ENCODE measurements at regions not wholly inside any gene's neighbourhood (a gene's known extent, or its start where the extent isn't known, plus 50 kb on each side); places are given as distances from the start of the nearest gene placed in this dataset.

DNA sequence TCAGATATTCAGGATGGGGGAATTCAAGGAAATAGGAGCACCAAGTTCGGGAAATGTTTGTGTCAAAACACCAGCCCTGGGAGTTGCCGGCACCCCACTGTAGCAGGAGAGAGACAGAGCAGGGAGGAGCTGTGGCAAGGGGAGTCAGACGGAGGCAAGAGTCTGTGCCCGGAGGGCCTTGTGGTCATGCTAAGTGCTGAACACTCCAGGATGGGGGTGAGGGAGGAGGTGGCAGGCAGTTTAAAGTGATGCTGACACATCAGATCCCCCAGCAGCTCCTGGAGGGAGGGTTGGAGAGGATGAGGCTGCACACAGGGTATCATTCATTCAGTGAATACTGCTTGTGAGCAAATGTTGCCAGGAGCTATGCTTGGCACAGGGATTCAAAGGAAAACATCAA, 150.3 kb upstream of the ETV3 start:
- H3K4me3 ChIP-seq (ENCODE audit: low read depth, poor library complexity, severe bottlenecking), result no peak overlapping the region
- WGBS, 2 donors, result 57 to 71% methylated on average over 4 of the region's 4 CpGs
- intact Hi-C loops (cut with DNase I; ENCODE audit: low total_unique reads), result no loop called here
- TF ChIP-seq, protein P1, sequence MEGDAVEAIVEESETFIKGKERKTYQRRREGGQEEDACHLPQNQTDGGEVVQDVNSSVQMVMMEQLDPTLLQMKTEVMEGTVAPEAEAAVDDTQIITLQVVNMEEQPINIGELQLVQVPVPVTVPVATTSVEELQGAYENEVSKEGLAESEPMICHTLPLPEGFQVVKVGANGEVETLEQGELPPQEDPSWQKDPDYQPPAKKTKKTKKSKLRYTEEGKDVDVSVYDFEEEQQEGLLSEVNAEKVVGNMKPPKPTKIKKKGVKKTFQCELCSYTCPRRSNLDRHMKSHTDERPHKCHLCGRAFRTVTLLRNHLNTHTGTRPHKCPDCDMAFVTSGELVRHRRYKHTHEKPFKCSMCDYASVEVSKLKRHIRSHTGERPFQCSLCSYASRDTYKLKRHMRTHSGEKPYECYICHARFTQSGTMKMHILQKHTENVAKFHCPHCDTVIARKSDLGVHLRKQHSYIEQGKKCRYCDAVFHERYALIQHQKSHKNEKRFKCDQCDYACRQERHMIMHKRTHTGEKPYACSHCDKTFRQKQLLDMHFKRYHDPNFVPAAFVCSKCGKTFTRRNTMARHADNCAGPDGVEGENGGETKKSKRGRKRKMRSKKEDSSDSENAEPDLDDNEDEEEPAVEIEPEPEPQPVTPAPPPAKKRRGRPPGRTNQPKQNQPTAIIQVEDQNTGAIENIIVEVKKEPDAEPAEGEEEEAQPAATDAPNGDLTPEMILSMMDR (IDR thresholded peaks at IDR 0.05), result no peak
- TF ChIP-seq POLR2A (IDR thresholded peaks at IDR 0.05), result no peak
- DNase-seq (ENCODE audit: low spot score in 2 of 2), result no peak

DNA sequence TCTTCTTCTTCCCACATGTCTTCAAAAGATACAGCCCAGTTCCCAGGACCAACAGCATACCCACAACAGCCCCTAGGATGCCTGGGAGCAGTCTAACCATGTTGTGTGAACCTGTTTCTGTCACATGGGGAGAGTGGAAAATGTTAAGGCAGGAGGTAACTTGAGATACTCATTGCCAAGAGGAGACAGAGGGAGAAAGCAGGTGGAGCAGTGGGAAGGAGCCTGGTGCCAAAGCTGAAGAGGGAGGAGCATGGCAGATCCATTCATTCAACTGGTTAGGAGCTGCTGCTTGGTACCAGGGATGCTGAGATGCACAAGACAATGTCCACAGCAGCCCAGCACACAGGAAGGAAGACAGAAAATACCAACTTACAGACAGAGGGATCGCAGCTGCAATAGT, 149.8 kb upstream of the ETV3 start:
- no peak for TF ChIP-seq POLR2A (IDR thresholded peaks at IDR 0.05)
- TF ChIP-seq, protein P1 (IDR thresholded peaks at IDR 0.05), result no peak
- WGBS, 2 donors, result 81 to 94% methylated on average over 1 of the region's 1 CpG
- H3K4me3 ChIP-seq (ENCODE audit: low read depth, poor library complexity, severe bottlenecking), result no peak overlapping the region
- intact Hi-C loops (cut with DNase I; ENCODE audit: low total_unique reads), result no loop called here
- peak in 1 of 2 donors; percentile 15 for DNase-seq (ENCODE audit: low spot score in 2 of 2)

DNA sequence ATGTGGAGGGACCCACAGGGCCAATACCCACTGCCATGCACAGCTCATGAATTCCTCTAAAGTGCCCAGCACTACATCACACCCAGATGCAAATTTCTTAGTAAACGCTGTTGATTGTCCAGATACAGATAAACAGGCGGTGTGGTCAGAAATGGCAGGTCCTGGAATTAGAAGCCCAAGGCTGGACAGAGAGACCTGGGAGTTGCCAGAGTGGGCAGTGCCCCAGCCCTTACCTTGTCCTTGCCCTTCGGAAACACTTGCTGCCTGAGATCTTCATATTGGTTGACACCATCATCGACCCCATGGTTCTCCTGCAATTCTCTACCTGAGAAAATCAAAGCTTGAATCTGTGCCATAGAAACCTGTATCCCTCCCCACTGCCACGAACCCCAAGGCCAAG, 149.3 kb upstream of the ETV3 start:
- 61 to 73% methylated on average over 5 of the region's 5 CpGs for WGBS, 2 donors
- no peak for TF ChIP-seq POLR2A (IDR thresholded peaks at IDR 0.05)
- TF ChIP-seq, protein P1 (IDR thresholded peaks at IDR 0.05), result no peak
- H3K4me3 ChIP-seq (ENCODE audit: low read depth, poor library complexity, severe bottlenecking), result no peak overlapping the region
- intact Hi-C loops (cut with DNase I; ENCODE audit: low total_unique reads), result no loop called here
- DNase-seq (ENCODE audit: low spot score in 2 of 2), result peak in 1 of 2 donors; percentile 10

DNA sequence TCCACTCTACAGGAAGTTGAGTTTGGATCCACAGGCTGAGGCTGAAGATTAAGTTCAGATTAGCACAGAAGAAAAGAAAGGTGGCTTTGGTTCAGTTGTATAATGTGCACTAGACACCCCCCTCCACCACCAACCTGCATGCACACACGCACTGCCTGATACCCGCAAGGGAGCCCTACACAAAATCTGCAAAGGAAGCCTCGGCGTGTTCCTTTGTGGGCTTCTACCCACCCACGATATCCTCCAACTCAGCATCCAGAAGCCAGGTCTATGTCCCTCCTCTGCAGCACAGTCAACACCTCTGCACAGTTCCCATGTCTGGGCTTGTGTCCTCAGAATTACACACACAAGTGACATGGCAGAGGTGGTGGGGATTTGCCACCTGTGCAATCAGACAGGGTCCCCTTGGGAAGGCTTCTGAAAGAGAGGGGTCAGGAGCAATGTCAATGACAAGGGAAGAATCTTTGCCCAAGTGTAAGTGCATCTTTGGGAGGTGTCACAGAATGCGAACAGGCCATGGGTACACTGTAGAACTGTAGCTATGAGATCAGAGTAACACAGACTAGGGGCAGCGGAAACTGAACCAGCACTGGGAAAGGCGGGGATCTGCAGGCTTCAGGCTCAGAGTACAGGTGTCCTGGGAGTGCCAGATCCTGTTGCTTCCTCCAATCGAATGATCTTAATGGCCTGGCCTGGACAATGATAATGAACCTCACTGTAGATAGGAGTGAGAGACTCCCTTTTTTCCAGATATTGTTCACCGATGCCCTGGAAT, 148.6 kb upstream of the ETV3 start:
- H3K4me3 ChIP-seq (ENCODE audit: low read depth, poor library complexity, severe bottlenecking), result no peak overlapping the region
- peak in 1 of 2 donors; percentile 79 for DNase-seq (ENCODE audit: low spot score in 2 of 2)
- 91 to 92% methylated on average over 10 of the region's 10 CpGs for WGBS, 2 donors
- intact Hi-C loops (cut with DNase I; ENCODE audit: low total_unique reads), result no loop called here
- TF ChIP-seq, protein P1 (IDR thresholded peaks at IDR 0.05), result no peak
- TF ChIP-seq POLR2A (IDR thresholded peaks at IDR 0.05), result no peak

DNA sequence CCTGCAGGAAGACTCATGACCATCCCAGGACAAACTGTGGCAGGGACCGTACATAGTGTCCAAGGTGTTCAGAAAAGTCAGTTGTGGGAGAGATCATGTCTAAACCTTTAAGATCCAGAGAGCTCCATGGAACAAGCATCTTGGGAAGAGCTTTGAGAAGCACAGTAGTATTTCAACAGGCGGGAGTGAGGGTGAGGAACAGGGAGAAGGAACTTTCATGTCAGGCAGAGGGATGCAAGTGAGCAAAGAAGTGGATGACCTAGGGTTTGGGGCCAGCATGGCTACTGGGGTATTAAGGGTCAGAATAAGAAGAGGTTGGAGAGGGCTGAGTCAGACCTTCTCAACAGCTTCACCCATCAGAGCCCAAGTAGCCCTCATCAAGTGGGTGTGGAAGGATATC, 147.9 kb upstream of the ETV3 start:
- intact Hi-C loops (cut with DNase I; ENCODE audit: low total_unique reads), result no loop called here
- H3K4me3 ChIP-seq (ENCODE audit: low read depth, poor library complexity, severe bottlenecking), result no peak overlapping the region
- TF ChIP-seq POLR2A (IDR thresholded peaks at IDR 0.05), result no peak
- TF ChIP-seq, protein P1 (IDR thresholded peaks at IDR 0.05), result no peak
- DNase-seq (ENCODE audit: low spot score in 2 of 2), result peak in 1 of 2 donors; percentile 43
- WGBS, 2 donors, result 89 to 91% methylated on average over 2 of the region's 2 CpGs

DNA sequence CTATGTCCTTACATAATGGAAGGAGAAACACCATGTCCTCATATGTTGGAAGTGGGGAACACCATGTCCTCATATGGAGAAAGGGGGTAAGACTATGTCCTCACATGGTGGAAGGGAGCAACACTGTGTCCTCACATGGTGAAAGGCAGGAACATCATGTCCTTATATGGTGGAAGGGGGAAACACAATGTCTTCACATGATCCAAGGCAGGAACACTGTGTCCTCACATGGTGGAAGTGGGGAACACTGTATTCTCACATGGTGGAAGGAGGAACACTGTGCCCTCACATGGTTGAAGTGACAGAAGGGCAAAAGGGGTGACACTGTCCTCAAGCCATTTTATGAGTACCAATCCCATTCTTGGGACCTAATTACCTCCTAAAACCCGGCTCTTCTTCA, 146.3 kb upstream of the ETV3 start:
- WGBS, 2 donors, result 75% methylated on average over 1 of the region's 1 CpG
- TF ChIP-seq POLR2A (IDR thresholded peaks at IDR 0.05), result no peak
- TF ChIP-seq, protein P1 (IDR thresholded peaks at IDR 0.05), result no peak
- peak in 1 of 2 donors; percentile 9 for DNase-seq (ENCODE audit: low spot score in 2 of 2)
- intact Hi-C loops (cut with DNase I; ENCODE audit: low total_unique reads), result no loop called here
- no peak overlapping the region for H3K4me3 ChIP-seq (ENCODE audit: low read depth, poor library complexity, severe bottlenecking)

Measured in lower leg skin (tissue), 4 donors.